Brain pericyte (primary cell): ENCODE measurements at regions not wholly inside any gene's neighbourhood (a gene's known extent, or its start where the extent isn't known, plus 50 kb on each side); places are given as distances from the start of the nearest gene placed in this dataset.

Experiments used
- DNase-seq: peaks from one replicate; pipeline ENCODE4 v3.0.0-alpha.2; 2012; ENCODE audit warnings: low read depth, low spot score

- DNase-seq: no peak
Measured at GRCh38 chr9:31612336-31613030, 772.0 kb upstream of the ACO1 start.

DNA sequence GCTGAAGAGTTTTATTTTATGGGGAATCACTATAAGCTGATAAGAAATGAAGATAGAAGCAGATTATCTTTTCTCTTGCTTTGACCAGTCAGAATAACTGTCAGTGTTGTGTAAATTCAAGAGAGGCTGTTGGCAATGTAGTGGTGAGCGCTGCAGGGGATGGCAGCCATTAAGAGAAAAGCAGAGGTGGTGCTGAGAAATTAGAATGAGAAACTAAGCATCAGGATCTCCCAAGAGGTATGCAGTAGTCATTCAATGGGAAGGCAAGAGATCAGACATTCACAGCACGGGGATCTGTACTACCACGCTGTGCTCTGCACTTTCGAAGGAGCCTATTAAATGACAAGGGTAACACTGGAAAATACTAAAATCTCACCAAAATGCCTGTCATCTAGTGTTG, 768.5 kb upstream of the ACO1 start:
- no peak for DNase-seq

- DNase-seq: no peak
Measured at GRCh38 chr9:31623511-31623910, 760.9 kb upstream of the ACO1 start.

DNA sequence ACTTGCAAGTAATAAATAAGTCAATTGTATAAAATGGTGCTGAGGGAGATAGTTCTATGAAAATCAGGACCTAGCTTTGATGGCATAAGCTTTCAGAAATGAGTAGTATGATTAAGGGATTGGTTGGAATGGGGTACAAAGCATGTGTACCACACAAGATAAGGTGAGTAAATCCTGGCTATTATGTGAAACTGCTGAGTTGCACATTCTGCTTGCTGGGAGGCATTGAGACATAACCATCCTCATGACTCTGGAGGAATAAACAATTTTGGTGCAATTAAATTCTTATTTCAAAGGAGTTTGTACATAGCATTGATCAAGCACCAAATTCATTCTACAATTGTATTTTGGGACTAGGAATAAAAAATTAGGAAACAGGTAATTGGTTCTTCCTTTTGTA, 755.2 kb upstream of the ACO1 start:
- no peak for DNase-seq

GRCh38 chr9:31637265-31637664, 747.2 kb upstream of the ACO1 start:
- no peak for DNase-seq

DNA sequence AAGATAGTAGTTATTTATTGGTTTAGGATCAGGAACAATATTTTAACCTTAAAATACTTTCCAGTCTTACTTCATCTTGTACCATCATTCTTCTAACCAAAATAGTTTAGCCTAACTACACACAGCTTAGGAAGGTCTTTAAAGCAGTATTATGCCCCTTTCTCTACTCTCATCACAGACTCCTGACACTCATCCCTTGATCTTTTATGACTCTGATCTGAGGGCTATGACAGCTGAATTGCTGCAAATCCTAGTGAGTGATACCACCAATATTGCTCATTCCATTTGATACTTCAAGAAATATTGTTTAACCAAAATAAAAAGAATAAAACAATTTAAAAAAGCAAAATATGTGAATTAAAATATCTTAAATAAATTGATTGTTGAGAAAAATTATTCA, 746.6 kb upstream of the ACO1 start:
- DNase-seq: no peak

GRCh38 chr9:31639451-31639850, 745.0 kb upstream of the ACO1 start:
- no peak for DNase-seq

- DNase-seq: no peak
Measured at GRCh38 chr9:31669311-31669710, 715.1 kb upstream of the ACO1 start.

DNA sequence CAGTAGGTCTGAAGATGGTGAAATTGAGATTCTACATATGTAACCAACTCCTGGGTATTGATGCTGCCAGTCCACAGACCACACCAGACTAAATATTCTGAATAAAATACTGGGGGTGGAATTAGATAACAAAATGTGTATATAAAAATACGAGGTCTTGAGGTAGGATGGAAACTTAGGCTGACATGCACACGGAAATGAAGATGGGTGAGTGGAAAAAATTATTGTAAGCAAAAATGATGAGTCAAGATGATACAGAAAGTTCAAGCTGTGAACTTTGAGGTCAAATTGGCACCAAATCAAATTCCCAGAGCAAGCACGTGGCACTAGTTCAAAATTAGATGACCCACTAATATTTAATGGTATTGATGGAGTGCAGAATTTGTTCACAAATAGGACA, 713.4 kb upstream of the ACO1 start:
- DNase-seq: no peak

DNA sequence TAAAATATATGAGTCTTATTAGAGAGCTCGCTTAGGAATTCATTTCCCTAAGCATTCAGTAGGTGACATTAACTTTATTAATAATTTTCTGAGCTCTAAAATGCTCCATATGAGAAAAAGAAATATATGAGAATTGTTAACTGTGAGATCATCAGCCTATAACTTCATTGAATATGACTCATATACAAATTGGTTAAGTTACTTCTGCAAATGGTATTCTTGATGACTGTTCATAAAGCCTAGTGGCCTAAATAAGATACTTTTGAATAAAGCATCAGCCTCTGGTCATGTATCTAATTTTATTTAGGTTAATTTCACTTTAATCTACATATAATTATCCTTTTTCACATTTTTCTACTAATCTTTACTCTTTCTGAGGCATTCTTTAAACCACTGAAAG, 710.2 kb upstream of the ACO1 start:
- no peak for DNase-seq

DNA sequence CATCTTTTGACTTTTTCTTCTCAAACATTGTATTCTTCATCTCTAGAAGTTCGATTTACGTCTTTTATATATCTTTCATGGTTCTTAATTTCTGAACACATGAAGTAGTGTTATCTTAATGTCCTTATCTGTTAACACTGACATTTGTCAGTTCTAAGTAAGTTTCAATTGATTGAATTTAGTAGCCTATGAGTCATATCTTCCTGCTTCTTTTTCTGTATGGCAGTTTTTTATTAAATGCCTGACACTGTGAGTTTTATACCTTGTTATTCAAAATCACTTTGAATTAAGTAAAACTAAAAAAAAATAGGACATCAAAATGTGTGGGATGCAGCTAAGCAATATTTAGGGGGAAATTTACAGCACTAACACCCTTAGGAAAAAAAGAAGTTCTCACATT, 707.0 kb upstream of the ACO1 start:
- DNase-seq: no peak

GRCh38 chr9:31677877-31678276, 706.6 kb upstream of the ACO1 start:
- DNase-seq: no peak

DNA sequence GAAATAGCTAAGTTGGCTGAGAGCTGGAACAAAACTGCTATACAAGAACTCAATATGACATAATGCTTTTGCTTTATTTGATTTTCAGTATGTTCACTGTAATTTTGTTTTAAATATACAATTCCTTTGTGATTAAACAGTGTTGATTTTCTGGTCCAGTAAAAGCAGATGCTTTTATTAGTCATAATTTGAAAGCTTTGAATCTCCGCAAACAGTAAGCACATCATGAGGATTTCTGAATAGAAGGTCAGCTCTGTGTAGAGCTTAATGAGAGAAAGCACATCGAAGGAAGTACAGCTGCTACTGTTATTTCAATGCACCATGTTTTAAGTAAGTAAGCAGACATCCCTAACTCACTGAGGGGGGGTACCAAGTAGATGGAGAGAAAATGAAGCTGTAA, 701.3 kb upstream of the ACO1 start:
- no peak for DNase-seq

DNA sequence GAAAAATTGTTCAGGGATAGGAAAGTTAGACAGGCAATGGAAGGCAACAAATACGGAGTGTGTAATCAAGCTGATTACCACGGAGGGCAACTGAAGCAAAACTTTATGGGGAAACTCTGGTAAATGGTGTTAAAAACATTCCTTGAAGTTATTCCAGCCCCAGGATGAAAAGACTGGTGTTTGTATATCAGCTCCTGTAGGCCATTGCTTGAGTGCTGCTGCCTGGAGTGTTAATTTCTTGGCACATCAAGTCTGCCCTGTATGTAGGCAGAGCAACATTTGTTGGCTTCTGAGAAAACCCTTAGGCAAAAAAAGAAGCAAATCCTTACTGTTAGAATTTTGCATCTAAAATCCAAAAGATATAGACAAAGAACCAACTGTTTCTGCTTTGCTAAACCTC, 686.5 kb upstream of the ACO1 start:
- DNase-seq: no peak

DNA sequence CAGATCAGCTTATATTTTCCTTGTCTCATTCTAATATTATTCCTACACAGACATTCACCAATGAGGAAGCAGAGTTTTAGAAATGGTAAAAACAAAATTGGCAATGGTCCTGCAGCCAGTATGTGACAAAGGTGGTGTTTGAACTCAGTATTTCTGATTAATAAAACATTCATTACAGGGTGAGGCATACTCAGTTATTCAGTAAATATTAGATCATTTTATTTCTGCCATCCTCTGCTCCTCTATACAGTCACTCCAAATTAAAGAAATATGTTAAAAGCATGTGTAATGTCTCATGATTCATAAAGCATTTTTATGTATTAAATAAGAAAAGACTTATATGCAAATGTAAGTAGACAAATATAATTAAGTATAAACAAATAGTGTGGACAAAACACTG, 684.6 kb upstream of the ACO1 start:
- no peak for DNase-seq

DNA sequence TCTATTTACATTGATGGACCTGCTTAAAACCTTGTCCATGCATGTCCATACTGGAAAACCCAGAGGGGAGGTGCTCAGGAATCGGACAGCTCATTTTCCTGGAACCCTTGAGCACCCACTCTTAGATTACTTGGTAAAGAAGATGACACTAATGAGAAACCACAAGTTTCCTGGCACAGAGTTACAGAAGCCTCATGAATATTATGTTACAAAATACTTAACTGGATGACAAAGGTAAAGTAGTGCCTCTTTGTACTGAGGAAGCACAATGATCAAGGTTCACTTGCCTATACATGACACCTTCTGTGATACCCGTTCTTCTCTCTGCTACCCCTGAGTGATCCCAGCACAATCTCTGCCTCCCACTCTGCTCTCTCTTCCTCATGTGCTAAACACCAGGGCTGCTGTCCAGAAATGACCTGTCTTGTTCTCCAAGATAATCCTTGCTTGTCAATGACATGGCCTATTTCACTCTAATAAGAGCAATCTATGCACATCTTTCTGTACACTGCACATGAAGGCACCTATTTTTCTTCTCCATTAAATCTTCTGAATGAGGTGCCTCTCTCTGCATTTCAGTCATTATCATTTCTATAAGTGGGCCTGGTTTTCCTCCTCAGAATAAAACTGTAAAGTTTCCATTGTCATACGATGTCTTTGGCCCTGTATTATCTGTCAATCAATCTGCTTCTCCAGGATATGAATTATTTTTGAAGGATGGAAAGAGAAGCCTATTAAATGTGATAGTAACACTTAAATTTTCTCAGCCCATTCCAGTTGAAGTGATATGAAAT, 684.0 kb upstream of the ACO1 start:
- DNase-seq: no peak

GRCh38 chr9:31702957-31703356, 681.5 kb upstream of the ACO1 start:
- no peak for DNase-seq

- DNase-seq: no peak
Measured at GRCh38 chr9:31715250-31715649, 669.2 kb upstream of the ACO1 start.

DNA sequence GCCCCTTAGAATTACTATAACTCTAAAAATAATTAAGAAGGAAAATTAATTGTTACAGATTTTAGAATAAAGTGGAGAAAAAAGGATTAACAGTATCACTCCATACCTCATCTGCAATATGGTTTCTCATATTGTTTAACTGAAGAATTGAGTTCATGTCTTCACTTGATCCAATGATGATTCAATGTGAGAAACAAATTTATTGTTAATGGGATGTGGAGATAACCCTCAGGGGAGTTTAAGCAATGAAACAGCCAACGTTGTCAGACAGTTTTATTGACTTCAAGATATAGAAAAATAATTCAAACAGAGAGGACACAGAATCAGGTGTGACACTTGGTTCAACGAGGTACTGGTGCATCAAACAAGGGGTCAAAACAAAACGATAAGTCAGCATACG, 665.2 kb upstream of the ACO1 start:
- no peak for DNase-seq

DNA sequence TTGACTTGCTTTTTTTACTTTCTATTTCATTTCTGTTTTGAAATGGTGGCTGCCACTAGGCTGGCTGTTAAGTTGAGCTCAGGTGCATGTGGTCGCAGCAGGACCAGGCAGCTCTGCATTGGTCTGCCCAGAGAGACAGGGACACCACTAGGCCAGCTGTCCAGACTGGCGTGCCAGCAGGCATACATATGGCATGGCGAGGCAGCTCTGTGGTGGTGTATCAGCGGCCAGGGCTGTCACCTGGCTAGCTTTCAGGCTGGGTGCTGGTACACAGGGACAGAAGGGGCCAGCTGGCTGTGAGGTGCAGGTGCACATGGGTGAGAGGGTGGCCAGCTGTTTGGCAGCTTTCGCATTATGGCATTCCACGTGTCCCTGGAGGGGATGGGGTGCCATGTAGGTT, 654.0 kb upstream of the ACO1 start:
- DNase-seq: no peak

- no peak for DNase-seq
Measured at GRCh38 chr9:31733166-31733565, 651.3 kb upstream of the ACO1 start.

GRCh38 chr9:31736581-31737179, 647.8 kb upstream of the ACO1 start:
- DNase-seq: no peak

GRCh38 chr9:31740705-31741104, 643.7 kb upstream of the ACO1 start:
- no peak for DNase-seq
